GM21526 (cell line): ENCODE measurements at regions not wholly inside any gene's neighbourhood (a gene's known extent, or its start where the extent isn't known, plus 50 kb on each side); places are given as distances from the start of the nearest gene placed in this dataset.

Experiments used
- ATAC-seq: cut with Tn5 transposase; IDR thresholded peaks from one replicate; pipeline ENCODE4 v1.9.1; 2021; ENCODE audit warnings: moderate library complexity; ENCODE audit not compliant: unreplicated experiment, low FRiP score

DNA sequence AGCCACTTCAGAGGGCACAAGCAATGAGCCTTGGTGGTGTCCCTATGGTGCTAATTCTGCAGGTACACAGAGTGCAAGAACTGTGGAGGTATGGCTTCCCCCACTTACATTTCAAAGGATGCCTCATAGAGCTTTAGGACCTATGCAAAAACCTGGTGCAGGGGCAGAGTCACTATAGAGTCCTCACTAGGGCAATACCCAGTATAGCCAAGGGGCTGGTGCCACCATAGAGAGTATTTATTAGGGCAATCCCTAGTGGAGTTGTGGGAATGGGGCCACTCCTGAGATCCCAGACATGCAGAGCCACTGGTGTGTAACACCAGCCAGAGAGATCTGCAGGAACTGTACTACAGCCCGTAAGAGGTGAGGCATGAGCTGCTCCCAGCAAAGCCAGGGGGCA is 312.2 kb downstream of the SLC4A3 start:
- no peak for ATAC-seq

DNA sequence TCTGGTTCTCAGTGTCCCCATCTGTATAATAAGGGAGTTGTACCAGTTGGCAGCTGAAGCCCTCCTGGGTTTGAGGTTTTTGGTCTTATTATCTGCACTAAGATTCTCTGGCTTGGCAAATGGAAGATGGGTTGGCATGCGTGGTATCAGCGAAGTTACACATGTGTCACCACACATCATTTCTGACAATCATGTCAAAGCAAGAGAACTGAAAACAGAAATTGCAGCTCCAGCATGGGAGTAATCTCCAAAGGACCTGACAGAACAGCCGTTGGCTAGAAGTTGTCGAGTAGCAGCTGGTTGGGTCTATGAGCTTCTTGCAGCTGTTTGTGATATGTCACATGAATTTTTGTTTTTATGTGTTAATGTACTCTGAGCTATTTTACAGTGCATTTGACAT is 317.4 kb downstream of the SLC4A3 start:
- ATAC-seq, result no peak

DNA sequence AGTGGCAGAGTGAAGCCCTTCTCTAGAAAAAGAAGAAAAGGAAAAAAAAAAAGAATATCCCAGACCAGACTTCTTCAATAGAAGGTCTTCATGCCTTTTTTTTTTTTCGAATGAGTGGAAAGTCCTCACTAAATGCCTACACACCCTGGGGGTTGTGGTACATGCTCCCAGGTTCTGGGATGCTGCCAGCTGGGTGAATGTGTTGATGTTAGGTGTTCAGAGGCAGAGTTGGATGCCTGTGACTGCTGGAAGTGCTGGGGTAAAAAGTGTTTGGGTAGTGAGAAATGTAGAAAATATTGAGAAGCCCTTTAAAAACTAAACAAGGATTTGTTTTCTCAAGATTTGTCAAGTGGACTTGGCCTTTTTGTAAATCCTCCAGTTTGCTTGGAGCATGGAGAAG is 318.6 kb downstream of the SLC4A3 start:
- ATAC-seq, result no peak

DNA sequence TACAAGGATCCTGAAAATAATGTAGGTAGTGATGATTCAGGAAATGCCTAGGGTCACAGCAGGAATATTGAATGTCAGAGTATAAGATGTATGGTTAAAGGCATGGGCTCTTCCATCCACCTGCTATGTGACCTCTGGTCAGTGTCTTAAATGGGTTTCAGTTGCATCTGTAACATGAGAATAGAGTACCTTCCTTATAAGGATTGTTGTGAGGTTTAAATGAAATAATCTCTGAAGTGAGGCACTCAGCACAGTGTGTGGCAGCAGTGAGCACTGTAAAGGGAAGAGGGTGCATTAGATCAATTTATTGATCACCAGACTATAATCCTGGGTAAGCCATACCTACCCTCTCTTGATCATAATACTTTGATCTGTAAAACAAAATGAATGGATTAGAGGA is 319.1 kb downstream of the SLC4A3 start:
- ATAC-seq, result no peak

DNA sequence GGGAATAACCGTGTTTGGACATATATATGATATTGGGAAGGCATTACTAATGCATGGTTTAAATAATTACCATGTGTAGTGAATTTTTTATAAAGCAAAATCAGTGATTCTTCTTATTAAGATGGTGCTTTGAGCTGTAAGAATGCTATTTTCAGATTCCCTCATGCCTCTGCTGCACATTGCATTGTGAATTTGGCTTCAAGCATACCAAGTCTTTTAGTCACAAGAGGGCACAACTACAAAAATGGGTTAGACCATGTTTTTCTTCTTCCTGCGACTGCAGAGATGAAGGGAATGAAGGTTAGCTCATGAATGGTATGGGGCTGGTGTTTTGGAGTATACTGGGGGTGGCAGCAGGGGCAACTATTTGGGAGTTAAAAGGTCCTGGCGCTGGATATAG is 320.1 kb downstream of the SLC4A3 start:
- ATAC-seq, result no peak

DNA sequence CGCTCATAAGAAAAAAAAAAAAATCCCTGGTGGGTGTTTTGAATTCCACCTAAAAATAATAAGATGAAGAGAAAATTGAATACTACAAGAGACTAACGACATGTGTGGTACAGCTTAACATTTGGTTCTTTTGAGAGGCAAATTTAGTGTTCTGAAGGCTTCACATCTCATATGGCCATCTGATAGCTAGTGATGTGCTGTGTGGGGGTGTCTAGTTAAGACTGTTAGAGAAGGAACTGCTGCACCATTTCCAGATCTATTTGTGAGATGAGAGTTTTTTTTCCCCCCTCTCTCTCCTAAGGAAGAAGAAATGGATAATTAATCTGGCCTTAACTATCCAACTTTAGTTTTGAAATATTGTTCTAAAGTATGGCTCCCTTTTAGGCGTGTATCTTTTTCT is 321.6 kb downstream of the SLC4A3 start:
- ATAC-seq, result no peak

DNA sequence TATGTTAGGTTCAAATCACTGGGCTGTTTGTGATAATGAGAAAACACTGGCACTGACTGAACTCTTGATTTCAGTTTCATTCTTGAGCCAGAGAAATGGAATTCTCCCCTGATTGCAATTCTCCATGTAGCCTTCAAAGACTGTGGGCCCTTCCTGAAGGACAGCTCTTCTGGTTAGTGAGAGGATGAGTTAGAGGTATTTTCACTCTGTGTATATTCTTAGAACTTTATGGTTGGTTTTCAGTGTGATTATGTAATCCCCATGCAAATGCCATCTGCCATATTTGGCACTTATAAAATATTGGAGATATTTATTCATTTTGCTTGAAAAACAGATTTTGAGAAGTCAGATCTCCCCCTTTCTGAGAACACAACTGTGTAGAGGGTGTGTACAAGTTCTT is 323.7 kb downstream of the SLC4A3 start:
- ATAC-seq, result no peak

DNA sequence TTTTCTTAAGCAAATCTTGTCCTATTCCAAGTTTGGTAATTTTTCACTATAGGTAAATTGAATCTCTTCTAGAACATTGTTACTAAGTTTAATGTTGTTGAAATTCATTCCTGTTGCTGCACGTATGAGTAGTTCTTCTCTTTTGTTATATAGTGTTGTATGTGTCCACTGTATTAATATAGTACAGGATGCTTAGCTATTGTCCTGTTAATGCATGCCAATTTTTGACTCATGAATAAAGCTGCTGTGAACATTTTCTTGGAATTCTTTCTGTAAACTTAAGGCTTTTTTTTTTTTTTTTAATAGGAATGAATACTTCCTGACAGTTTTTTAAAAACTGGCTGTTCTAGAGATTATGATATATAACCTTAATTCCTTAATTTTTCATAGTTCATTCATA is 326.9 kb downstream of the SLC4A3 start:
- ATAC-seq, result no peak

DNA sequence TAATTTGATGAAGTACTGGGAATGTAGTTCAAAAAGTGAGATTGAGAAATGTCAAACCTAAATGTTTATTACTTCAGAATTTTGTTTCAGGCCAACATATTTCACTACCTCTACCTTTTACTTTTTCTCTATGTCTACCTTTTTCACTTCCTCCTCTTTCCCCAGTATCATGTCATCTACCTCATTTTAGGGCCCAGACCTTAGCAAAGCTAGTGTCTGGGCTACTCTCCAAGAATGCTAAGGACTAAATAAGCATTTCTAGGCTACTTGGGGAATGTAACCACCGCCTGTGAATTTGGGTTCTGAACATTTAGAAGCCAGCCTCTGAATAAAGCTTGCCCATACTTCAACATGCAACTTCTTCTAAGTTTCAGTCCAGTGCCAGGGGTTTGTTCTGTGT is 330.4 kb downstream of the SLC4A3 start:
- ATAC-seq, result no peak

DNA sequence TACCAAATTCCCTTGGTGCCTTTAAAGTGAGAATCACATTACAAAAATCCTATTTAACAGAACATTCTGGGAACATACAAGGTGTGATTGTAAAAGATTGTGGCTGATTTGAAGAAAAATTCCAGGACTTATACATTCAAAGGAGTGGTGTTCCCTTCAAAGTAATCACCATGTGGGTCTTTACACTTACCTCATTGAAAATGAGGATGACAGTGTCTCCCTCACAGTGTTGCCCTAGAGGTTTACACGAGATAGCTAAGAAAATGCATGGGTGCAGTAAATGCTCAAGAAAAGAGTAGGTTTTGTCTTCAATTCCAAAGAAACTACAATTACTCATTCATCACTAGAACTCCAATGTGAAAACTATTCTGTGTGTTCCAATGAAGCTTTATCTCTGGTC is 331.5 kb downstream of the SLC4A3 start:
- ATAC-seq, result no peak

DNA sequence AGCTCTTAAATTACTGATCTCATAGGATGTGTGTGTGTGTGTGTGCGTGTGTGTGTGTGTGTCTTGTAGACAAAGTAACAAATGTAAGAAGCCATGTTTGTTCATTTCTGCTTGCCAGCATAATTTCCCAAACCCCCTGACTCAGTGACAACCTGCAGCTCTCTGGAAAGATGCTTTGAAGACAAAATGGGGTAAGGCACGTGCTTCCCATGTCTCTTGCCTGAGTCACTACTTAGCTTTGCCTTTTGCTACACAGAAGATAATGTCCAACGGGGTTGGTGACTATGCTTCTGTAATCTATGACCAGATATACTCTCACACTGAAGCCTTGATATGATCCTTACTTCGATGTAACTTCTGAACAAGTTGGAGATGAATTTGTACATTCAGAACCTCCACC is 332.0 kb downstream of the SLC4A3 start:
- ATAC-seq, result no peak

DNA sequence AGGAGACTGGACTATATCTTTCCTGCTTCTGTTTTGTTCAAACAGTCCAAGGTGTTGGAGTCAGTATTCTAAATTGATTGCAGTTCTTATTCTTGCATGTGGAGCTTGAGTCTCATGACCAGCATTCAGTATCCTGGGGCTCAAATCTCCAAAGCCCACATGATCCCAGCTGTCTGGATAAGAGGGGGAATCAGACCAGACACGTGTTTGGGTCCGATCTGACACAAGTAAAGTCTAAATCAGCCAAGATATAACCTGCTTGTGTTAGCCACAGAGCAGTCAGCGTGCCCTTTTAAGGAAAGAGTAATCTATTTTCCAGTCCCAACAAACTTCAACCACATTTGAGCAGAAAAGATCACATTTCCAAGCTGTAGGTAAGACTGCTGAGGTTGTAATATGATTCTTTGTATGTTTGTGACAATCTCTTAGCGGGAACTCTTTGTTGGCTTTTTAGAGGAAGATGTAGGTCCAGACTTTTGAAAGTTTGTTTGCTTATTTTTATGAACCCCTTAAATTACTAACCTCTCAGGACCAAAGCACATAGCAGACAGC is 334.6 kb downstream of the SLC4A3 start:
- ATAC-seq, result no peak

DNA sequence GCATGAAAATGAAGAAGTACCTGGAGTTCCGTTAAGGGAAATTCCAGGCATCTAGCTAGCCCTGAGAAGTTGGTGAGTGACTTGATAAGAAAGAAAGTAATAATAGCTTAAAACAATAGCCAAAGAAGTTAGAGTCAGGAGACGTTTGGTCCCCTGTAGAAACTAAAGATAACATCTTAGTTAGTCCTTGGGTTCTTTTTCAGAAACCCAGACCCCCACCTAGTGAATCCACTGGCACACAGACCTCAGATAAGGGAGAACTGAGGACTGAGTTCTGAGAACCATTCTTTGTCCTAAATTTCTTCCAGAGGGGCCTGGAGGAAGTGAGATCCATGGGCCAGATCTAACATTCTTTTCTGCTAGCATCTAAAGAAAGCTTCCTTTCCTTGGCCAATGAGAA is 335.4 kb downstream of the SLC4A3 start:
- no peak for ATAC-seq

DNA sequence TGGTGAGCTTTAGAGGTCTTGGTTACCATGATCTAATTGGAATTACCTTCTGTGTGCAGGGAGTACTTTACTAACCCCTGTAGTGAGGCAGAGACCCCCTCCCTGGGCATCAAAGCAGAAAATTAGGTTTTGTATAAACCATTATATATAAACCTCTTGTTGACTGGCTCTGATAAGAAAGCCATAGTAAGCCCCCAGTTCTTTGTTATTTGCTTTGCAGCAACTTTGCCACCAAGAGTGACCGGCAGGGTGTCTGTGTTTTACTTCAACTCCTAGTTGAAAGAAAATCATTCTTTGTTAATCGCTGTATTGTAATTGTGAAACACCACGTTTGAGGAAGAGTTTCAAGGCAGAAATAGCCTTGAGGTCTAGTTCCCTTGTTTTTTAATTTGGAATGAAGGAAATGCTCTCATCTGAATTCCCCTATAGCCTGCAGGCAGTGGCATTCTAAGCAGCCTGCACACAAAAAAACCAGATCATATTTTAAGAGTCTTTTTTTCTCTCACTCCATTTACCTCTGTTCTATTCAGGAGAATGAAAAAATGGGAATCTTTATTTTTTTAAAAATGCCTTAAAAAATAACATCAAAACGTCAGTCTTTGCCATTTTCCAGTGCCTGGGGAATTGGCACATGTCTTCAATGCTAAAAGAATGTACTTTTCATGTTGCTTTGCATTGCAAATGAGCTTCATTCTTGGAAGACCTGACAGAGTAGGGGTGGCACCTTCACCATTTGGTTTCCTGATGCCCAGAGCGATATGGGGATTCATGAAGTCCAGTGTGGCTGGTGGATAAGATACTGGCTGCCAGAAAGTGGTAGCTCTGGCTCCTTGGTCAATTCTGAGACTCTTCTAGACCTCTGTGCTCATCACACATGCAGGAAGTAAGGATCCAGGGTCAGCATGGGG is 338.1 kb downstream of the SLC4A3 start:
- no peak for ATAC-seq

DNA sequence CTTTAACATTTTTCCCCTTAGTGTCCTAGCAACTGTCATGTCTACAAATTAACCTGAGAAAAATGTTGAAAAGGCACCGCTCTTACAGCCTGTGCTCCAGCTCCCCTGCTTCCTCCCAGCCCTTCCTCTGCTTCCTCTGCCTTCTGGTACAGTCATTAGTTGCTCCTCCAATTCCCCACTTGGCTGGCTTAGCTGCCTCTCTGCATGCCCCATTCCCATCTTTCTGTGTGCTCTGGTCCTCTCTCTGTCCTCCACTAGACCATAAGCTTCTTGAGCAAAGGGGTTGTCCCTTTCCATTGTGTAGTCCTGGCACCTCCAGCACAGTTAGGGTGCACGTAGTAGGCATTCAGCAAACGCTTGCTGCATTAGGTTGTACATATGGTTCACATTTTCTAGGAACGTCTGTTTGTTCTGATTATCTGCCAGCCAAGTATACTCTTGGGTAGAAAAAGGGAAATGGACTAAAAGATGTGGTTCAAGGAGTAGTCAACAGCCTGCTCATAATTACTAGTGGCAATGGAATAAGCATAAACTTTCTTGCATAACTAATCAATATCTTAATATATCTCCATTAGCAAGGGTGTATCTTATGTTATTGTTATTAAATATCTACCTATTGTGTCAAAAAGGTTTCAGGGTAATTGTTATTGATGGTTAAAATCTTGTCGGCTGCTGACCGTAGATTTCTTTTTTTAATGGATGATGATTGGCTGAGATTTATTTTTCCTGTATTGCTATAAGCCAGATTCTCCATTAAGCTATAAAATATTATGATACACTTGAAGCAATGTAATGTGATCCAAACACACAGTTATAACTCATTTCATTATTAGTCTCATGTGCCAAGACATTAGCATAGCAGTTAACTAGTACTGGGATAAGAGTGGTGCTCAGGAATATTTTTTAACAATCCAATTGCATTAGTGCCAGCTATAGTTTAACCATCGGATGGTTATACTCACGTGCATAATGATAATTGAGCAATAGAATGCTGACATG is 340.1 kb downstream of the SLC4A3 start:
- ATAC-seq, result no peak

DNA sequence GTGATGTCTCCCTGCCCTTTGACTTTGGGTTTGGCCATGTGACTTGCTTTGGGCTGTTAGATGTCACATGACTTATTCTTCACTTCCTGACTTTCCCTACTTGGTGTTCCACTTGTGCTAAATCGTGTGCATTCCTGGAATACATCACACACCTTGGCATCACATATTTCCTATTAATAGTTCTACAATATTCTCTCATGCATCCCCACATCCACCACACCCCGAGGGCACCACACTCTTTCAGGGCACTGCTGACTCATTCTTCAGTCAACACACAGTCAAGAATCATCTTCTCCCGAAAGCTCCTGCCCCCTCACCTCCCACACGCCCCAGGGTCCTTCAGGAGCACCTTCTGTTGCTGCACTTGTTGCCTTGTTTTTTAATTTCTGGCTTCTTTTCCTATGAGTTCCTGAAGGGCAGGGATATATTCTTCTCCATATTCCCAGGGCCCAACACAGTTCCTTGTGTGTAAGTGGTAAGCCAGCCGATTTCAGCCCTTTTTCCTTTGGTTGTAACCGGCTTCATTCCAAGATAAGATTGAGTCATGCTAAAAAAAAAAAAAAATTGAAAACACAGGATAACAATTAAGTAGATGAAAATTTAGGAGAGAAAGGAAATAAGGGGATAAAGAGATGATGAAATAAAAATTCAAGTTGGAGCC is 341.4 kb downstream of the SLC4A3 start:
- no peak for ATAC-seq

DNA sequence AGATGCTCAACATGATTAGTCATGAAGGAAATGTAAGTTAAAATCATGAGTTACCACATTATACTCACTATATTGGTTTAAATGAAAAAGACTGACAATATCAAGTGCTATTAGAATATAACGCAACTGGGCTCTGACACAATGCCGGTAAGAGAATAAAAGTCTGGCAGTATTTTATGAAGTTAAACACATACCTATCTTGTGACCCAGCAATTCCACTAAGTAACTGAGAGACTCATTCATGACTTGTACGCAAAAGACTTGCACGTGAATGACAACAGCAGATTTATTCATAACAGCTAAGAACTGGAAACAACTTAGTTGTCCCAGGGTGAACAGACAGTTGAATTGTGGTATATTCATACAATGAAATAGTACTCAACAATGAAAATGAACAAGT is 342.1 kb downstream of the SLC4A3 start:
- no peak for ATAC-seq

DNA sequence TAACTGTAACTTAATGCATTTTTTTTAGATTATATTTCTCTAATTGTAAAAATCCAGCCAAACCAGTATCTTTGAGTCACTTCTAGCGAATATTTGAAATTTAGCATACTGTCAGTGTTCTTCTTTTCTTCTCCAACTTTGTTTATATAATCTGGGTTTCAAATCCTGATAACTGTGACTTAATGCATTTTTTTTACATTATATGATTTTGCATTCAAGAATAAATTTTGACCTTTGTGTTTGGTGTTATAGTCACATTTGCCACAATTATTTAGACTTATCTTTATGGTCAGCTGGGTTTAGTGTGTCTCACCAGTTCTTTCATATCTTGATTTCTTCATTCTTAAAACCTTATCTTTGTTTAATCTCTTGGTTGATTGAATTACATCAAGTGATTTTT is 345.7 kb downstream of the SLC4A3 start:
- ATAC-seq, result no peak

DNA sequence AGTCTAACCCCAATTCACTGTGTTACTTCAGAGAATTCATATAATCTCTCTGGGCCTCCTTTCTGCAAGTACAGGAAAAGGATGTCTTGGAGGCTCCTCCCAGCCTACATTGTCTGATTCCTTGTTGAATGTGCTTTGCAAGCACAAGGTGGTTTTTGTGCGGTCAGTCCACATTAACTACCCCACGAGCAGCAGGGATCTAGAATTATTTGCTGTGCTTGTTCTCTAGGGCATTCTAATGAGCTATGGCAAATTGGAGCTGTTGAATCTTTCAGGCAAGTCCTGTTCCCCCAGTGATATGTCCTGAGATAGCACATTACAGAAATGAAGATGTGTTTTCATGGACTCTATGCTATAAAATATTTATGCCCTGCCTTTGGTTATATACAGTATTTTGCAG is 349.4 kb downstream of the SLC4A3 start:
- no peak for ATAC-seq

DNA sequence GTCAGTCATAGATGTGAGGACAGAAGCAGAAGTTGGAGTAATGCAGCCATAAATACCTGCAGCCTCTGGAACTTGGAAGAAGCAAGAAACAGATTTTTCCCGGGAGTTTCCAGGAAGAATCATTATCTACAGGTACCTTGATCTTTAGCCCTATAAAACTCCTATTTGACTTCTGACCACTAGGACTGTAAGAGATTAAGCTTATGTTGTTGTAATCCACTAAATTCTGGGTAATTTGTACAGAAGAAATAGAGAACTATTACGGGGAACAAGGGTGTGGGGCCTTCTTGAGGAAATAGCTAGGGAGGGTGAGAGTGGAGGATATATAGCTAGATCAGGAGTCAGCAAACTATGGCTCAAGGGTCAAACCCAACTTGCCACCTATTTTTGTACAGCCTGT is 353.2 kb downstream of the SLC4A3 start:
- no peak for ATAC-seq

DNA sequence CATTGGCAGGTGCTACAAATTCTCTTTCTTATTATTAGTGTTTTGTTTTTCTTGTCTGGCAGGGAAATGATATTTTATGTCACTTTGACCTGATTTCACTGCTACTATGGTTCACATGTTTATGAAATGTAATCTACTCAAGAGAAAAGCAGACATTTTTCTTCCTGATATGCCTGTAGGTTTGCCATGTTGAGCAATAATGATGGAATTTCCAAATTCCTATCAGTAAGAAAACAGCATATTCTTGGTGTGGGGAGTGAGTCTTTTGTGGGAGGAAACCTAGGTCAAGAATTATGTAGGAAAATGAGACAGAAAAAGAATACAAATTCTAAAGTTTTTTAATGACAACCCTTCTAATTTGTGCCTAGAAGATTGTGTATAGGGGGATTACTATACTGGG is 356.4 kb downstream of the SLC4A3 start:
- no peak for ATAC-seq
